Left forelimb (tissue), 1 donor: ENCODE measurements at regions not wholly inside any gene's neighbourhood (a gene's known extent, or its start where the extent isn't known, plus 50 kb on each side); places are given as distances from the start of the nearest gene placed in this dataset.
A peak's percentile ranks its signal among the peaks of the same experiment; 100 is the strongest.

Experiments used
- DNase-seq: peaks from one replicate; pipeline ENCODE4 v3.0.0-alpha.2; 2018; ENCODE audit warnings: low spot score

DNA sequence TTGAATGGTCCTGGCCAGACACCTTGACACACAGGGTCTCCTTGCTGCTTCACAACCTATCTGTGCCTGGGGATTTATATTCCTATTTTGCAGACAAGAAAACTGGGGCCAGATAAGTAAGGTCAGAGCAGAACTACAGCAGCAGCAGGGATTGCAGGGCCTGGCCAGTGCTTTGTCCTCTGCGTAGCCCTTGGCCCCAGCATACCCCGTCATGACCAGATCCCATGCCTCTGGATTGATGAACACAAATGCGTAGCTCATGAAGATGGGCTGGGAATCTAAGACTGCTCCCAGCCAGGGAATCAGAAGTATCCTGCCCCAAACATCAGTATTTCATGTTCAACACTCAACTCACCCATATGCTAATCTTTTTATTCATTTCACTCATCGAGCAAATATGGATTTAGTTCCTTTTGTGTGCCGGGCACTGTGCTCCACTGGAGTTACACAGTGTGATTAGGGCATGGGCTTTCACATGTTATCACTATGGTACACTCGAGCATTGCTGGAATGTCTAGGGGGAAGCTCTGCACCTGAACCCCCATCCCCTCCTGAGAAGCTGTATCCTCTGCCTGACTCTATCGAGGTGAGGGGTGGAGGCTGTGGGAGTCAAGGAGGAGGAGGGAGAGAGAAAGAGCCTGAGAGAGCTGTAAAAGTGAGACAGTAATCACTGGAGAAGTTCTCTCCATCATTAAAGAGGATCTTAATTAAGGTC, 143.3 kb downstream of the CYP26B1 start:
- no peak for DNase-seq

DNA sequence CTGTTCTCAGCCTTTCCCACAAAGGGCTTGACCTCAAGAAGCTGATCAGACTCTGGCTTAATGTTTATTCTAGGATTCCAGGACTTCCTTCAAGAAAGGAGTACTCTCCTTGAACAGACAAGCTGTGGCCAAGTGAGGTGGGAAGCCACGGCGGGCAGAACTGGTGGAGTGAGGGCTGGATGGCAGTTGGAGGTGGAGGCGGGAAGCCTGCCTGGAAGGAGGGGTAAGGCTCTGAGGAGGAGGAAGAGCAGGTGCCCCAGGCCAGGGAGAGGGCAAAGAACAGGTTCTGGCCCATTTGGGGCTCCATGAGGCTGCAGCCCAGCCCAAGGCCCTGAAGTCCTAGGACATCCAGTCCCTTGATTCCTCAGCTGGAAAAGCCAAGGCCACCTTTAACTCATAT, 143.9 kb downstream of the CYP26B1 start:
- no peak for DNase-seq

DNA sequence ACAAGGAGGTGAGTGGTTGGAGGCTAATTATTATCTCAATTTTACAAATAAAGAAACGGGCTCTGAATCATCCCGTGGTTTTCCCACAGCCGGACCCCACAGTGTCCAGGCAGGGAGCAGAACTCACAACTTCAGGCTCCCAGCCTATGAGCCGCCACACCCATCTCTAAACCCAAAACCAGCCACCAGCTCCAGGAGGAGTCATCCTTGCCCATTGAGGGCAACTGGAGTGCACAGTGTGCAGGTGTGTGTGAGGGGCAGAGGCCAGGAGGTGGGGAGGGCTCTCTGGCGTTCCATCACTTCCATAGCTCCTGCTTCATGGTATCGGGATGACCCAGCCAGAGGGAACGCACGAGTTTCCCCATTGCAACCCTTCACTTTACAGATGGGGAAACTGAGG, 144.5 kb downstream of the CYP26B1 start:
- peak; percentile 53 for DNase-seq

DNA sequence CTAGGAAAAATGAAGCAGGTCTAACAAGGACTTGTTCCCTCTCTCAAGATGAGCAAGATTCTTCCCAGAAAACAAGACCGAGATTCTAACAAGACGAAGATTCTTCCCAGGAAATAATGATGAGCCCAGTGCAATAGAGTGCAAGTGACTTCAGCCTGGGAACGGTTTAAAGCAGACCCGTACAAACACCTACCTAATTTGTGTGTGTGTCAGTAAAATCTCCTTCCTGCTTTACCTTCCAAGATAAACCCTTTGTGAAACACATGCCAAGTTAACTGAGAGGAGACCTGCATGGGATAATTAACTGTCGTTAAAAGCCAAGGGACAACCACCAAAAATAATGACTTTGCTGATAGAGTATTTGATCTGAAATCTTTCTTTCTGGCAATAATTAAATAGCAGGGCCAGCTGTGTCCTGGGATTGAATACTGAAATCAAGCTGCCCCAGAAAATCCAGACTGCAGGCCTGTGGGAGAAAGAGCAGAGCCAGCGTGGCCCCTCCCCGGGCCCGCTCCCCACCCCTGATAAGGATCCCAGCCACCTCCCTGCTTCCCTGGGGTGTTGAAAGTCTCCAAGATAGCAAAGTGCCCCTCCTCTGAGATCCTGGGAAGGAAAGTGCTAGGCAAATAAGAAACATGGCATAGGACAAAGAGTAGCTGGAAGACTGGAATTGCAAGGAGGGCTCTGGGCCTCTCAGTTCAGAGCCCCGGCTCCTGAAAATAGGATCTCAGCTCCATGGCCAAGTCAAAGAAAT, 145.5 kb downstream of the CYP26B1 start:
- no peak for DNase-seq

DNA sequence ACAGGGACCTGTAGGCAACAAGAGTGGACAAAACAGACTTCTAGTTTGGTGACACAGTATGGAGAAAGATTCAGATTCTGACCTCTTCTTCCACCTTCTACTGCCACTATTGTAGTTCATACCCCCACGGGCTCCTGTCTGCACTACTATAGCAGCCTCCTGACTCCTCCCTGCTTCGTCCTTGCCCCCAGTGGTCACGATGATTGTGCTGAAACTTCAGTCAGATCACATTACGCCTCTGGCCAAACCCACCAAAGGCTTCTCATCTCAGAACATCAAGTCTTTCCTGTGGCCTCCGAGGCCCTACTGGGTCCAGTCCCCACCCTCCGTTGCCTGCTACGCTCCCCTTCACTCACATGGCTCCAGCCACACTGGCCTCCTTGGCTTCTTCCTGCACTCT, 147.6 kb downstream of the CYP26B1 start:
- DNase-seq: peak; percentile 26

DNA sequence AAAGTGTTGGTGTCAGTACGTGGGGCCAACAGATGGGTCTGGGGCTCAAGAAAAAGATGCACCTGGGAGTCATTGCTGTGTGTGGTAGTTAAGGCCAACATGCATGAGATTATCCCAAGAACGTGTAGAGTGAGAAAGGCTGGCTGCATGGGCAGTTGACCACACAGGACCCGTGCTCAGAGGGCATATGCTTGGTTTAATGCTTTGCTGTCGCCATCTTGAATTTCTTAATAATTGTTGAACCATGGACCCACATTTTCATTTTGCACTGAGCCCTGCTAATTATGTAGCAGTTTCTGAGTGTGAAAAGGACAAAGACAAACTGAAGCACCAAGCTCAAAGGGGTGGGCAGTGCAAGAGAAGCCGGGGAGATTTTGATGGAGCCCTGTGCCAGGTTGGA, 148.1 kb downstream of the CYP26B1 start:
- no peak for DNase-seq

DNA sequence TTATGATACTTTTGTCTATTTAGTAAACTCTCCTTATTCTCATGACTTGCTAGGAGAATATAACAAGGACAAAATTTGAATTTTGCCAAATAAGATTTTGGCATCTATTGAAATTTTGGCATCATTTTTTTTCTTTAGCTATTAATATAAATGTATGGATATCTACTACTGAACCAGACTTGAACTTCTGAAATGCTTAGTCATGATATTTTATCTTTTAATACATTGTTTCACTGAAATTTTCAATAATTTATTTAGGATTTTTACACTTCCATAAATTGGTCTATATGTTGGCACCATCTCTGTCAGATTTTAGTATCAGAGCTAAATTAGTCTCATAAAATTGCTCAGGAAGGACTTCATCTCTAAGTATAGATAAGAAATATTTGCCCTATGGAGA, 149.8 kb downstream of the CYP26B1 start:
- no peak for DNase-seq

DNA sequence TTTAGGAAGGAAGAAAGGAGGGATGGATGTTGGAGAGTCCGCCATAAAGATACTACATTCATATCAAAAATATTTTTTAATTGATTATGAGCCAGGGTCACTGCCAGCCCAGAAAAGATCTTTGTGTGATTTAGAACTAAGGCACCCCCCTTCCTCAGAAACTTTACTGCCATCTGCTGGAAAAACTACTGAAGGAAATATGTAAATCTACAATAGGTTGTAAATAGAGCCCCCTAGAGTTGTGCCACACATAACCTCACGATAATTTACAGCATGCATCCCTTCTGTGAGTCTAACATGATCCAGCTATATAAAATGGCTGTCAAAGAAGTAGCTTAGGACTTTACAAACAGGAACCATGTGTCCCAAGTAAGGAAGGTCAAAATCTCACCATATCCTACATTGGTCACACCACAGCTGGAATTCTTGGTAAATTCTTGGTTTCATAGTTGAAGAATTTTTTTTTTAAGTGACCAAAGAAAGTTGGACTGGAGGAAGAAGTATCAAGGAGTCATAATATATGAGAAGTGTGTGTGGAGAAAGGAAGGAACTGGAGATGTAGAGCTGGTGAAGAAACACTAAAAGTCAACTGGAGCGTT, 152.5 kb downstream of the CYP26B1 start:
- peak; percentile 25 for DNase-seq

DNA sequence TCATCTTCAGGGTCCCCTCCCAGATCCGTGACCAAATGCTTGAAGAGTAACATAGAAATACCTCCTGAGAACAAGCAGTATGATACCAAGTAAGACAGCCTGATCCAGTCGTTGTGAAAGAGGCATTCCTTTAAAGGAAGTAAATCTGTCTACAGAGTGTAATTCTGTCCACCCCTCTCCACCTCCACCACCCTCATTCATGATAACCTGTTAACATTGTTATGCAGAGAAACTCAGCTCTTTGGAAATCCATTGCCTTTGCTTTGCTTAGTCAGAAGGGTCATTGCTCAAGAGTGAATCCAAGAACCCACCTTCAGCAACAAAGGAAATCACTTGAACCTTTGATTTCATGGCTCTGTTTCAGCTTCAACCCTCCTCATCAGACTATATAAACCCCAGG, 155.6 kb downstream of the CYP26B1 start:
- no peak for DNase-seq

DNA sequence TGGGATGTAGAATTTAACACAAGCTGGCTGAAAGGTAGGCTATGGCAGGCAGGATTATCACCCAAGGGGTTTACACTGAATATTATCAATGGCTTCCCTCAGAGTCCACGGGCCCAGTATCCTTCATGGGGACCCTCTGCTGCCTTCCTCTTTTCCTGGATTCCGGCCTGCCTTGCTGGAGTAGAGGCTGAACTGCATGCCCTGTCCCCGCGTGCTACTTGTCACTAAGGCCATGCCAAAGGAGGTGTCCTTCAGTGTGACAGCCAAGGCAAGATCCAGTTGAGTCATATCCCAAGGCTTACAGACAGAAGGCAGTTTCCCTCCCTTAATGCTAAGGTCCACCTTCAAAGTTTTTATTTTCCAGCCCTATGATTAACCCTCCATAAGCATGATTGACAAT, 156.3 kb downstream of the CYP26B1 start:
- DNase-seq: no peak

DNA sequence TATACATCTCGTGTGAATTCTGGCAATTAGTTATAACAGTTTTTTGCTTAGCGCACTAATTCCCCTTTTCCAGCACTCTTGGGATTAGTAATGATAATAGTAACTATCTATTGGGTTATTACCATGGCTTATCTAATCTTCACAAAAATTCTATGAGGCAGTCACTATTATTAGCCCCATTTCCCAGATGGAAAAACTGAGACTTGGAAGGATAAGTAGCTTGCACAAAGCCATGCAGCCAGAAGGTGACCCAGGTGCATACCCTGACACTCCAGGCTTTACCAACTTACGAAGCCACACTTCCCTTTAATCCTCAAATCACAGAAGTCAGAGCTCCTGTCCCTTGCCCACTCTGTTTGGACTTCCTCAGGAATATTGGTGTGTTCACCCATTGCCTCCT, 156.8 kb downstream of the CYP26B1 start:
- no peak for DNase-seq

DNA sequence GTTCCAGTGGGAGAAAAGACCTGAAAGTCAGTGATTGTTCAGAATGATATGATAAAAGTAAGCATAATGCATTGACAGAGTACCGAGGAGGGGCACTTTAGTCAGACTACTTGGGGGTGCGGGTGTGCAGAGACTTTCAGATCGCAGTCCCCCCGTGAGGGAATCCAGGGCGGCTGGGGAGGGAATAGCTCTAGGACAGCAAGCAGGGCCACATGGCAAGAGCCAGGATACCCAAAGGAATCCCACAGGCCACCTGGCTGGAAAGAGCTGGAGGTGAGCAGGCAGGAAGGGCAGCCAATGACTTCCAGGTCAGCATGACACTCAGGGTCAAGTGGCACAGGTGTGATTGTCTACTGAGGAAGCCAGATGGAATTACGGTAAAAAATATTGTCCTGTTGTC, 157.5 kb downstream of the CYP26B1 start:
- DNase-seq: no peak

DNA sequence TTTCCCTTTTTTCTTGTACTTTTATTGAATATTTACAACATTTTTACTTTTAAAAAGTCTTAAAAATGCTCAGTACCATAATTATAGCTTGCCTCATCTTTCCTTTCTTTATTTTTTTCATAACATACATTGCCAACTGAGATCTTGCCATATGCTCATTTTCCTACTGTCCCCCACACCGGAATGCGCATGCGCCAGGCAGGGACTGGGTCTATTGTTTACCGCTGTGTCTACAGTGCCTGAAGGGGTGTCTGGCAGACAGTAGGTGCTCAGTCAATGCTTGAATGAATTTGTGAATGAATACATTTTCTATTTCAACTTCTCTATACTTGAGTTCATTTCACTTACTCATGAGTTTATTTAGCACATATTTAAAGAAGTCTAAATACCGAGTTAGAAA, 158.0 kb downstream of the CYP26B1 start:
- DNase-seq: no peak

DNA sequence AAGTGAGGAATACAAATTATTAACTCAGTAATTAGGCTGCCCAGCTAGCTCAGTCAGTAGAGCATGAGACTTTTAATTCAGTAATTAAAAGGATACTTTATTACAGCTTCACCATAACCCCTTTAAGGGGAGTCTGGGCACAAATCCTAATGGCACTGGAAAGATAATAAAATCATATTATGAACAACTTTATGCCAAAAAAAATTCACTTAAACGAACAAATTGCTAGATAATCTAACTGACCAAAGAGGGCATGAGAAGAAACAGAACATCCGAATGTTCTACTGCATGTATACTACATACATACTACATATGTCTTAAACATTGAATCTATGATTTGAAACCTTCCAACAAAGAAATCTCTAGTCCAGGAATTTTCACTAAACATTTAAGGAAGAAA, 159.5 kb downstream of the CYP26B1 start:
- no peak for DNase-seq

DNA sequence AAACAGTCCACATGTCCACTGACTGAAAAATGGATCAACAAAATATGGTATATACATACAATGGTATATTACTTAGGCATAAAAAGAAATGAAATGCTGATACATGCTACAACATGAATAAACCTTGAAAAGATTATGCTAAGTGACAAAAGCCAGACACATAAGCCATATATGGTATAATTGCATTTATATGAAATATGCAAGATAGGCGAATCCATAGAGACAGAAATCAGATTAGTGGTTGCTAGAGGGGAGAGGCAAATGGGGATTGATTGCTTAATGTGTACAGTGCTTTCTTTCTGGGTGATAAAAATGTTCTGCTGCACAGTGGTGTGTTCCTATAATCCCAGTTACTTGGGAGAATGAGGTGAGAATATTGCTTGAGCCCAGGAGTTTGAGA, 171.0 kb downstream of the CYP26B1 start:
- no peak for DNase-seq

DNA sequence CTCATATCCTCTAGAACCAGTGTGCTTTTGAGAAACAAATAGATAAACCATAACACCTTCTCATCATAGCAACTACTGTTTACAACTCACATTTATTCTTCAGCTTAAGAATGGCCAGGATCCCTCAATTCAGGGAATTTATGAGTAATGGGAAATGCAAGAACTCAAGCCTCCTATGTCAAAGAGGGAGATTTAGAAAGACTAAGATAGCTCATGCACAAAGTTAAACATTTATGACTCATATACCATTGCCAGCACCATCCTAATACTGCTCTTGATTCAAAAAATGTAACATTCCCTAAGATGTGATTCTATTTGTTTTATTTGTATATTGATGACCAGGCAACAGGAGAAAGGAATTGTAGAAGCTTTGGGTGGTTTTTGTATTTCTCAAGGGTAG, 172.8 kb downstream of the CYP26B1 start:
- no peak for DNase-seq

DNA sequence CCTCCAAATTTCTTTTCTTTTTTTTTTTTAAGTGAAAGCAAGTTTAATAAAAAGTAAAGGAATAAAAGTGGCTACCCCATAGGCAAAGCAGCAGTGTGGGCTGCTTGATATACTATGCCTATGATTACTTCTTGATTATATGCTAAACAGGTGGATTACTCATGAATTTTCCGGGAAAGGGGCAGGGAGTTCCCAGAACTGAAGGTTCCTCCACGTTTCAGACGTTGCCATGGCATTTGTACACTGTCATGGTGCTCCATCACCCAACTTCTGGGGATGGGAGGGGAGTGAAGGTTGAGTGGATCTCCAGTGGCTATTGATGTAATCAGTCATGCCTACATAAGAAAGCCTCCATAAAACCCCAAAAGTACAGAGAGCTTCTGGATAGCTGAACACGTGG, 176.2 kb downstream of the CYP26B1 start:
- no peak for DNase-seq

DNA sequence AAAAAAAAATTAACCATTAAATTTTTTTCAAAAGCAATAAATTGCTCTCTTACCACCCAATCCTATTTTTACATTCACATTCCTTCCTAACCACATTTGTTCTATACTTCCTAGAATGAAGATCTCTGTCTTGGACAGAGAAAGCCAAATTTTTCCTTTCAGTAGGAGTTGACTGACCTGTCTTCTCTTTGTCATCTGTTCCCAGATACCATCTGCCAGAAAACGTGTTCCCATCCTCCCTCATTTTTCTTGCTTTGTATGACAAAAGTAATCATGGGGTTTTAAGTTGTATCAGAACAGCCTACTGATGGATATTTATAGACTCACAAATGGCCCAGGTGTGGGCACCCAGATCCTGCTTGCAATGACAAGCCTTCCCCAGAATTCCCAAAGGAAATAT, 182.1 kb downstream of the CYP26B1 start:
- DNase-seq: no peak

DNA sequence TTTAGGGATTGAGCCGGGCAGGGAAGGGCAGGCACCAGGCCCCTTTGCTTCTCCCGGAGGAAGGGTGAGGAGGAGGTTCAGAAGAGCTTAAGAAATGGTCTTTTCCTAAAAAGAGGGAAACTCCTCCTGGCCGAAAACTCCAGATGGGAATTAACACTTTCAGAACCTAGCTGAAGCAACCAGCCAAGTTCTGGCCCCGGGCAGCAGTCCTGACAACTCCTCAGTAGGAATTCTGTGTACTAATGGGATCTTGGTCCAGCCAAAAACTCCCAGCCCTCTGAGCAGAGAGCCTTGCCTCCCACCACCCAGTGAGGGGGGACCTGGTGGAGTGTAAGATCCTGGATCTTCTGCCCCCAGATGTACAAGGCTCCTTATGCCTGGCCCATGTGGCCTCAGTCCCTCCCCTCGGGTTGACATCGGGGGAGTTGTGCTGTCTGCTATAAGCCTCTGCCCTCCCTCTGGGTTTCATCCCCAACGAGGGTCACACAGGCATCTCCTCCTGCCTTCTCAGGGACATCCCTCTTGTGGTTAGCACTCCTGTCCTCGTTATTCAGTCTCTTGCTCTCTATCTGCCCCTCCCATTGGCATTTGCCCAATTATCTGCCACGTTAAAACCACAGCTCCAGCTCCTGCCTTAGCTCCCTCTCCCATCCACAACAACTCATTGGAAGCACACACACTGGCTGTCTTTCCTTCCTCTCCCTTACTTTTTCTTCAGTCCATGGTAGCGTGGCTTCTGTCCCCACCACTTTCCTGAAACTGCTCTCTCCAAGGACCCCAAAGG, 184.6 kb downstream of the CYP26B1 start:
- no peak for DNase-seq

DNA sequence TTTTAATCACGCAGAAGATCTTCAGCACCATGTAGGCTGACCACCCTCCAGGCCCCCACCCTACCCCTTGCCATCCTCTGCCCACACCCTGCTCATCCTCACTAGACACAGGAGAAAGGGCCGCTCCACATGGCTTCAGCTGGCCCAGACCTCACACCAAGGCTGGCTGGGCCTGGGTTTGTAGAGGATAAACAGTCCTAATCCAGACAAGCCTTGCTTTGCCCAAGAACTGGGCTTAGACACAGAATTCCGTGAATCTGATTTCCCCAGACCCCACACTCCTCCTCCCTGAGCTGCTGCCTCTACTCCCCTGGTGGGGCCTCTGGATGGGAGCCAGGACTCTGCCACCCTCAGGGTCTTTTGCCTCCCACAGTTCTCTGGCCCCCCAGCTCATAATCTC, 185.3 kb downstream of the CYP26B1 start:
- DNase-seq: no peak

DNA sequence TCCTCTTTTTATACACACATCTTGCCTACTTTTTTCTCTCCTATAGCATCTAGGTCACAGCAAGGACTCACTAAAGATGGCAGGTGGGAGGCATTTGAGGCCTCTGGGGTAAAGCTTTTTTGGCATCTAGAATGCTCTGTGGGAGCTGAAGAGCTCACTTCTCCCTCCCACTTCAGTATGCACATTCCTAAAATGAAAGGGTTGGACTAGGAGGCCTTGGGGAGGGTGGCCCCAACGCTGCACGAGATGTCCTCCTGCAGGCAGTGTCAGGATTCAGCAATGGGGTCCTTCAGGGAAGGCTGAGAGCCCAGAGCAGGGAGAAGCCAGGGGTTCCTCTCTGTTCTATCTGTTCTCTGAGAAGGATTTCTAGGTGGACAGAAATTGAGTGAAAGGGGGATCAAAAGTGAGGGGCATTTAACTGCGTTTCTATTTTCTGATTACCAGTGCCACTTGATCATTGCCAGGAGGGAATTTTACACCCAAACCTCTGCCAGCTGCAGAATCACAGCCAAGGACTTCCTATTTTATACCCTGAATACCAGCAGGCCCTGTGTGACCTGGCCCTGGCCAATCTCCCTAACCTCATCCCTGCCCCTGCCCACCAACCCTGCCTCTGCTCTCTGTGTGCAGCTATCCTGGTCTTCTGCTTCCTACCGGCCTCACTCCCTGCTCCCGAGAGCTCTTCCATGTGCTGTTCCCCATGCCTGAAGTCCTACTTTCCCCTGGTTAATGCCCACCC, 186.2 kb downstream of the CYP26B1 start:
- DNase-seq: no peak

DNA sequence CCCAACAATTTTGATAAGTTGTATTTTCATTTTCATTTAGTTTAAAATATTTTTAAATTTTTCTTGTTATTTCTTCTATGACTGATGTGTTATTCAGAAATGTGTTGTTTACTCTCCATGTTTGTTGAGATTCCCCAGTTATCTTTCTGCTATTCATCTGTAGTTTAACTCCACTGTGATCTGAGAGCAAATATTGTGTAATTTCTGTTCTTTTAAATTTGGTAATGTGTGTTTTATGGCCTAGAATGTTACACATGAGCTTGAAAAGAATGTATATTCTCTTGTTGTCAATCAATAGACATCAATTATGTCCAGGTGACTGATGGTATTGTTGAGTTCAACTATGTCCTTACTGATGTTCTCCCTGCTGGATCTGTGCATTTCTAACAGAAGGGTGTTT, 188.2 kb downstream of the CYP26B1 start:
- DNase-seq: no peak
